Fibroblast of skin of left quadriceps (primary cell): ENCODE measurements at regions not wholly inside any gene's neighbourhood (a gene's known extent, or its start where the extent isn't known, plus 50 kb on each side); places are given as distances from the start of the nearest gene placed in this dataset.
A peak's percentile ranks its signal among the peaks of the same experiment; 100 is the strongest.
"Not testable (repeated sequence)": the region's sequence is repeated elsewhere in the genome, so short reads cannot be mapped to it uniquely, and the experiment has no call there.

Source experiments
- DNase-seq, 2 experiments: peaks; one replicate each; pipeline ENCODE4 v3.0.0-alpha.2; 2013; ENCODE audit warnings: low read depth in 2 of 2

DNA sequence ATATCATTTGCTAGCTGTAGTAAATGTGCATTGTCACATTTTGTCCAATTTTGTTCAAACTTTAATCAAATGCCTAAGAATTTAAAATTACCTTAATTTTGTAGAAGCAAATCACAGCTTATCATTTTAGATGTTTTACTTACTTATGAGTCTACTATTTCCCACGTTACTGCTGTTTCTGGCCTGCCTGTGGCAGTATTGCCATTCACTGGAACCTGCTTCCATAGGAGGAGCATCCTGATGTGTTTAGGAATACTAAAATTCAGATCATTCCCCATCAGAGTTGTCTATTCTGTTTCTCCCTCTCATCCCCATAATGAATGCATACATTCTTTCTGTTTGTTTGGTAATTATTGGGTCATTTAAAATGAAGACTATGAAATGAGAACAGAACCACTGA is 119.5 kb upstream of the SNRPN start:
- DNase-seq: no peak

DNA sequence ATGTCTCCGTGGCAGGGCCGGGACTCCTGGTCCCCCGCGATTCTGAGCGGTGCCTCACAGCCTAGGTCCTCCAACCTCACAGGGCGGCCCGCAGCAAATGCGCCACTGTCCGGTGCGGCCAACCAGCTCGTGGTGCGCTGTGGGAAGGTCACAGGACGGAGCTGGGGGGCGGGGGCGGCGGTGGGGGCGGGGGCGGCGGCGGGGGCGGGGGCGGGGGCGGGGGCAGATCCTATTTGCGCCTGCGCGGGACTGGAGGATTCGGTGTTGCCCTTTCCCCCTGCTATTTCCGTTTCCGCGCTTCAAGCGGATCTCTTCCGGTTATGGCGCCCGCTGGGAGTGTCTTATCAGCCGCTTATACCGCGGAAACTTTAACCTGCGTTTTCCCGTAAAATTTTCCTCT is 106.7 kb upstream of the SNRPN start:
- DNase-seq: peak; percentile 32 to 33

- peak in 1 of 2 experiments; percentile 23 for DNase-seq
These were observed 98.1 kb upstream of the SNRPN start for GRCh38 chr15:24856397-24857390.

DNA sequence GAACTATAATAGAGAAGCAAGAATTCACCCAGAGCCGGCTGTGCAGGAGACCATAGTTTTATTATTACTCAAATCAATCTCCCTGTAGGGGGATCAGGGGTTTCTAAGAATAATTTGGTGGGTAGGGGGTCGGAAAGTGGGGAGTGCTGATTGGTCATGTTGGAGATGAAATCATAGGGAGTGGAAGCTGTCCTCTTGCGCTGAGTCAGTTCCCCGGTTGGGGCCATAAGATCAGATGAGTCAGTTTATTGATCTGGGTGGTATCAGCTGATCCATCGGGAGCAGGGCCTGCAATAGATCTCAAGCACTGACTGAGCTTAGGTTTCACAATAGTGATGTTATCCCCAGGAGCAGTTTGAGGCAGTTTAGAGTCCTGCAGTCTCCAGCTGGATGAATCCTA is 97.0 kb upstream of the SNRPN start:
- no peak for DNase-seq

DNA sequence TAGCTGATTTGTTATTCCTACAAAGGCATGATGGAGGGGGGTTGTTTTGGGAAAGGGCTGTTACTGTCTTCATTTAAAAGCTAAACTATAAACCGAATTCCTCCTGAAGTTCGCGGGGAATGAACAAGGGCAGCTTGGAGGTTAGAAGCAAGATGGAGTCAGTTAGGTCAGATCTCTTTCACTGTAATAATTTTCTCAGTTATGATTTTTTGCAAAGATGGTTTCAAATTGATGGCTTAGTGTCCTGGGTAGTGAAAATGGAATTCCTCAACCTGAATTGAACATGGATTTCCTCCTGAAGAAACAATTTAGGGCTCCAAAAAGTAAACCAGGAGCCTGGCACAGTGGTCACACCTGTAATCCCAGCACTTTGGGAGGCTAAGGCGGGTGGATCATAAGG is 96.6 kb upstream of the SNRPN start:
- DNase-seq: not testable (repeated sequence)

DNA sequence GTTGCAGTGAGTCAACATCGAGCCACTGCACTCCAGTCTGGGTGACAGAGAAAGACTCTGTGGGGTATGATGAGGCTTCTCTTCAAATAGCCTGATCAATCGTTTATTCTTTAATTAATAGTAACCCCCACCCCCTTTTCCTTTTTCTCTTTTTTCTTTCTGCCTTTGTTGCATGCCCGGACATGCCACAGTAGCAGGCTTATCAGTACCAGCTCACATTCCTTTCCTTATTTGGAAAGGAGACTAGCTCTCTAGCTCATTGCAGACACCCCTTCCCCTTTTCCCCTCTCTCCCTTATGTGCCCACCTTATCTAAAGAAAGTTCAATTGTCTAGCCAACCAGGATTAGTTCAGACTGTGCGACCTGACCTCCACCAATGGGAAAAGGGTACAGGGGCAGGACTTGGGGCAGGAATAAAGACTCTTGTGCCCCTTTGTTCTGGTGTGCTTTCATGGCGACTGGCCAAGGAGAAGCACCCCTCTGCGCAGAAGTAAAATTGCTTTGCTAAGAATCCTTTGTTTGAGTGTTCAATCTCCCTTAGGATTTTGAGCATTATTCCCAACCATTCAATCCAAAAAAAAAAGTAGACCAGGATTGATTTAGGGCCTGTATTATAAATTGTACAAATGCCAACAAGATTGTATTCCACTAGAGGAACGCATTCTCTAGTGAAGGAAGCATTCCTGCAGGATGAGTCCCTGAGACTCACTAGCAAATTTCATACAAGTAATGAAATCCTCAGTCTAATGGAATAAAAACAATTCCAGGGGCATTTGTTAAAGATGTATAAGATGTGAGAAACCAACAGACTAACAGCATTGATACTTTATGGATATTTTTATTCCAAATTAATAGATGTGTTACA is 95.8 kb upstream of the SNRPN start:
- peak in 1 of 2 experiments; percentile 34 for DNase-seq

DNA sequence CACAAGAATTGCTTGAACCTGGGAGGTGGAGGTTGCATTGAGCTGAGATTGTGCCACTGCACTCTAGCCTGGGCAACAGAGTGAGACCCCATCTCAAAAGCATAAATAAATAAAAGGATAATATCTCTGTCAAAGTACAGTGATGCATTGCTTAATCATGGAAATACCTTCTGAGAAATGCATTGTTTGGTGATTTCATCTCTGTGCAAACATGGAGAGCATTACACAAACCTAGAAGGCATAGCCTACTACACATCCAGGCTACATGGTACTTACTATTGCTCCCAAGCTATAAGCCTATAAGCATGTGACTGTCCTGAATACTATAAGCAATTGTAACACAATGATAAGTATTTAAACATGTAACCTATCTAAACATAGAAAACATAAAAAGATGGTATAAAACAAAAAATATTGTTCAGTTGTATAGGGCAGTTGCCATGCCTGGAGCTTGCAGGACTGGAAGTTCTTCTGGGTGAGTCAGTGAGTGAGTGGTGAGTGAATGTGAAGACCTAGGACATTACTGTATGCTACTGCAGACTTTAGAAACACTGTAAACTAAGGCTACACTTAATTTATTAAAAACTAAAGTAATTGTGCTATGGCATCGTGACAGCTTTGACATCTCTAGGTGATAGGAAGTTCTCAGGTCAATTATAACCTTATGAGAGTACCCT is 93.6 kb upstream of the SNRPN start:
- DNase-seq: no peak

- no peak for DNase-seq
These were observed 91.9 kb upstream of the SNRPN start for GRCh38 chr15:24862726-24863521.

GRCh38 chr15:24865303-24865702 is 89.5 kb upstream of the SNRPN start:
- DNase-seq: no peak

- DNase-seq: no peak
These were observed 77.6 kb upstream of the SNRPN start for GRCh38 chr15:24877174-24877573.

DNA sequence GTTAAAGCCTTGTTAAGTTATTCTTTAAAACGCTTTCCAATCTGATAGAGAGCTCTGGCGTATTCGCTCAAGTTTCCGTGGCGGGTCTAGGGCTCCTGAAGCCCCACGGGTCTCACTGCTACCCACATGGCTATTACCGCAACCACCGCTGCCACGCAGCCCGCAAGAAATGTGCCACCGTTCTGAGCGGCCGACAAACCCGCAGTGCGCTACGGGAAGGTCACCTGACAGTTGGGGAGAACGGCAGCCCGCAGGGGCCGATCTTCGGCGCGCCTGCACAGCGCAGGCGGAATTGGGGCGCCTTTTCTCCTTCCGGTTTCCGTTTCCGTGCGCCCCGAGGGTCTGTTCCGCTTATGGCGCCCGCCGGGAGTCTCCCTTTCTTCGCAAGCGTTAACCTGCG is 76.6 kb upstream of the SNRPN start:
- DNase-seq: peak in 1 of 2 experiments; percentile 17

- no peak for DNase-seq
These were observed 75.3 kb upstream of the SNRPN start for GRCh38 chr15:24879492-24879891.

- no peak for DNase-seq
These were observed 74.1 kb upstream of the SNRPN start for GRCh38 chr15:24880663-24881062.

DNA sequence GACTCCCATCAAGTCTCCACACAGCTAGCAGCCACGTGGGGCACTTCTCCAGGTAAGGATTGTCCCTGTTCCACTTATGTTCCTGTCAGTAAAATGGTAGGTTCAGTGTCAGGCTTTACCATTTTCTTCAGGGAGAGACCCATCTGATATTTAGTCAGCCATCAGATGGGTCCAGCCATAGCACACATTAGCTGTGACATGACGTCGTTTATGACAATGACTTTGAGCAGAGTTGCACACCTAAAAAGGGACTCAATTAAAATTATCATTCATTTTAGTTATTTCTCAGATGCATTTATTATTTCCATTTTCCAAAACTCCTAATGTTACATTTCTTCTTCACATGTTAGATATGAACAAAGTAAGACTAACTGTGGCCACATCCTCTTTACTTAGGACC is 68.2 kb upstream of the SNRPN start:
- no peak for DNase-seq

DNA sequence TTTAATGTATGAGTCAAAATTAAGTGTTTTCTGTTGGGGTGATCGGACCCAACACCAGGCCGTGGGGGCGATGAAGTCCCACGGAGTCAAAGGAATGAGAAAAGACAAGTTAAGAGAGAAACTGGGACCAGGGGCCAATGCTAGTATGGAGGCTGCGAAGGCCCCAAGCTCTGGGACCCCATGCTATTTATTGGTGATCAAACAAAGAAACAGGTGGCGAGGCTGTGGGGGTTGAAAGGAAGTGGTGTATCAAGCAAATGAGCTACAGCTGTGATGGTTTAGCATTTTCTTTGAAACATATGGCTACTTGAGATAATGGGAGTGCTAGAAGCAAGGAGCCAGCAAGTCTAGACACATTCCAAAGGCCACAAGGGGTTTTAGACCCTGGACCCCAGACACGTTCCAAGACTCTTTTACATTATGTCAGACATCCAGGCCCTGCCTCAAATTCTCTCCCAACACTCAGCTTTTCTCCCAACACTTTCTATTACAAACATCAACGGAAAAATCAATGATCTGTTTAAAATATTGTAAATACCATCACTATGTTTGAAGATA is 56.0 kb upstream of the SNRPN start:
- no peak for DNase-seq

GRCh38 chr15:24899367-24899766 is 55.4 kb upstream of the SNRPN start:
- no peak for DNase-seq

- no peak for DNase-seq
These were observed 55.0 kb upstream of the SNRPN start for GRCh38 chr15:24899795-24900194.

- no peak for DNase-seq
These were observed 53.4 kb upstream of the SNRPN start for GRCh38 chr15:24901409-24901808.
